ENCODE measurements at regions not wholly inside any gene's neighbourhood (a gene's known extent, or its start where the extent isn't known, plus 50 kb on each side); places are given as distances from the start of the nearest gene placed in this dataset.

DNA sequence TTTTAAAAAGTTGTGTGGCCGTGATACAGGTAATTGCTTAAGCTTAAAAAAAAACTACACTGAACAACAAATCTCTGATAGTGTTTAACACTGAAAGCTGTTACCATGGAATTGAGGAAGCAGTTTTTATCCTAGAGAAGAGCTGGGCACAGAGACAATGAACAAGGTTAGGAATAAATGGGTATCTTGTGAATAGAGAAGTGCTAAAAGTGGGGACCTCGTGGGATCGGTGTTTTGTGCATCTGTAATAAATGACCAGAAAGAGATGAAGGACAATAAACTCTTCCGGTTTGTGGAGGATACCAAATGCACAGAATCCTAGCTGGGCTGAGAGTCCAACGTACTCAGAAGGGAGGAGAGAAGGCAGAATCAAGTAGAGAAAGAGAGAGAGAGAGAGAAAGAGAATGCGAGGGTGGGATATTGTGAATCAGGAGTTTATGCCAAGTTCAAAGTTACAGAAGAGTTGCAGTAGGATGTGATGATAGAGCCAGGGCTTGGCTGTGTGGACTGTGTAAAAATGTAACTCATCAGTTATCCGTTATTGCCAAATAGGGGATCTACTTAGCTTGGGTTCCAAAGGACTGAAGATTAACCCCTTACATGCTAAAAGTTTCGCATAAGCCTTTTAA lies 148.9 kb downstream of the IL20RB start:
- TF ChIP-seq, protein P1, sequence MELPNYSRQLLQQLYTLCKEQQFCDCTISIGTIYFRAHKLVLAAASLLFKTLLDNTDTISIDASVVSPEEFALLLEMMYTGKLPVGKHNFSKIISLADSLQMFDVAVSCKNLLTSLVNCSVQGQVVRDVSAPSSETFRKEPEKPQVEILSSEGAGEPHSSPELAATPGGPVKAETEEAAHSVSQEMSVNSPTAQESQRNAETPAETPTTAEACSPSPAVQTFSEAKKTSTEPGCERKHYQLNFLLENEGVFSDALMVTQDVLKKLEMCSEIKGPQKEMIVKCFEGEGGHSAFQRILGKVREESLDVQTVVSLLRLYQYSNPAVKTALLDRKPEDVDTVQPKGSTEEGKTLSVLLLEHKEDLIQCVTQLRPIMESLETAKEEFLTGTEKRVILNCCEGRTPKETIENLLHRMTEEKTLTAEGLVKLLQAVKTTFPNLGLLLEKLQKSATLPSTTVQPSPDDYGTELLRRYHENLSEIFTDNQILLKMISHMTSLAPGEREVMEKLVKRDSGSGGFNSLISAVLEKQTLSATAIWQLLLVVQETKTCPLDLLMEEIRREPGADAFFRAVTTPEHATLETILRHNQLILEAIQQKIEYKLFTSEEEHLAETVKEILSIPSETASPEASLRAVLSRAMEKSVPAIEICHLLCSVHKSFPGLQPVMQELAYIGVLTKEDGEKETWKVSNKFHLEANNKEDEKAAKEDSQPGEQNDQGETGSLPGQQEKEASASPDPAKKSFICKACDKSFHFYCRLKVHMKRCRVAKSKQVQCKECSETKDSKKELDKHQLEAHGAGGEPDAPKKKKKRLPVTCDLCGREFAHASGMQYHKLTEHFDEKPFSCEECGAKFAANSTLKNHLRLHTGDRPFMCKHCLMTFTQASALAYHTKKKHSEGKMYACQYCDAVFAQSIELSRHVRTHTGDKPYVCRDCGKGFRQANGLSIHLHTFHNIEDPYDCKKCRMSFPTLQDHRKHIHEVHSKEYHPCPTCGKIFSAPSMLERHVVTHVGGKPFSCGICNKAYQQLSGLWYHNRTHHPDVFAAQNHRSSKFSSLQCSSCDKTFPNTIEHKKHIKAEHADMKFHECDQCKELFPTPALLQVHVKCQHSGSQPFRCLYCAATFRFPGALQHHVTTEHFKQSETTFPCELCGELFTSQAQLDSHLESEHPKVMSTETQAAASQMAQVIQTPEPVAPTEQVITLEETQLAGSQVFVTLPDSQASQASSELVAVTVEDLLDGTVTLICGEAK (IDR thresholded peaks at IDR 0.05), result no peak
- TF ChIP-seq, protein P1 (CRISPR knock-in tag; IDR thresholded peaks at IDR 0.05), result no peak
- TF ChIP-seq ZNF703 (CRISPR knock-in tag; IDR thresholded peaks at IDR 0.05; ENCODE audit: borderline replicate concordance) (no peak), EP300 (IDR thresholded peaks at IDR 0.05; ENCODE audit: low read depth in 2 of 2, low read length in 2 of 2) (no peak), EP300 (CRISPR knock-in tag; IDR thresholded peaks at IDR 0.05; ENCODE audit: borderline replicate concordance) (no peak), ZNF549 (CRISPR knock-in tag; IDR thresholded peaks at IDR 0.05) (no peak), MYC (CRISPR knock-in tag; IDR thresholded peaks at IDR 0.05; ENCODE audit: borderline replicate concordance) (no peak), GABPB1 (CRISPR knock-in tag; IDR thresholded peaks at IDR 0.05) (no peak), KDM6A (CRISPR knock-in tag; IDR thresholded peaks at IDR 0.05; ENCODE audit: low read depth) (no peak), ZNF879 (CRISPR knock-in tag; IDR thresholded peaks at IDR 0.05) (no peak), KLF9 (CRISPR knock-in tag; IDR thresholded peaks at IDR 0.05; ENCODE audit: low read depth) (no peak), PTBP1 (IDR thresholded peaks at IDR 0.05; ENCODE audit: low read depth, low read length, poor library complexity, severe bottlenecking) (no peak)
- TF ChIP-seq, protein P2, sequence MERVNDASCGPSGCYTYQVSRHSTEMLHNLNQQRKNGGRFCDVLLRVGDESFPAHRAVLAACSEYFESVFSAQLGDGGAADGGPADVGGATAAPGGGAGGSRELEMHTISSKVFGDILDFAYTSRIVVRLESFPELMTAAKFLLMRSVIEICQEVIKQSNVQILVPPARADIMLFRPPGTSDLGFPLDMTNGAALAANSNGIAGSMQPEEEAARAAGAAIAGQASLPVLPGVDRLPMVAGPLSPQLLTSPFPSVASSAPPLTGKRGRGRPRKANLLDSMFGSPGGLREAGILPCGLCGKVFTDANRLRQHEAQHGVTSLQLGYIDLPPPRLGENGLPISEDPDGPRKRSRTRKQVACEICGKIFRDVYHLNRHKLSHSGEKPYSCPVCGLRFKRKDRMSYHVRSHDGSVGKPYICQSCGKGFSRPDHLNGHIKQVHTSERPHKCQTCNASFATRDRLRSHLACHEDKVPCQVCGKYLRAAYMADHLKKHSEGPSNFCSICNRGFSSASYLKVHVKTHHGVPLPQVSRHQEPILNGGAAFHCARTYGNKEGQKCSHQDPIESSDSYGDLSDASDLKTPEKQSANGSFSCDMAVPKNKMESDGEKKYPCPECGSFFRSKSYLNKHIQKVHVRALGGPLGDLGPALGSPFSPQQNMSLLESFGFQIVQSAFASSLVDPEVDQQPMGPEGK (CRISPR knock-in tag; IDR thresholded peaks at IDR 0.05), result no peak
- TF ChIP-seq, protein P3, sequence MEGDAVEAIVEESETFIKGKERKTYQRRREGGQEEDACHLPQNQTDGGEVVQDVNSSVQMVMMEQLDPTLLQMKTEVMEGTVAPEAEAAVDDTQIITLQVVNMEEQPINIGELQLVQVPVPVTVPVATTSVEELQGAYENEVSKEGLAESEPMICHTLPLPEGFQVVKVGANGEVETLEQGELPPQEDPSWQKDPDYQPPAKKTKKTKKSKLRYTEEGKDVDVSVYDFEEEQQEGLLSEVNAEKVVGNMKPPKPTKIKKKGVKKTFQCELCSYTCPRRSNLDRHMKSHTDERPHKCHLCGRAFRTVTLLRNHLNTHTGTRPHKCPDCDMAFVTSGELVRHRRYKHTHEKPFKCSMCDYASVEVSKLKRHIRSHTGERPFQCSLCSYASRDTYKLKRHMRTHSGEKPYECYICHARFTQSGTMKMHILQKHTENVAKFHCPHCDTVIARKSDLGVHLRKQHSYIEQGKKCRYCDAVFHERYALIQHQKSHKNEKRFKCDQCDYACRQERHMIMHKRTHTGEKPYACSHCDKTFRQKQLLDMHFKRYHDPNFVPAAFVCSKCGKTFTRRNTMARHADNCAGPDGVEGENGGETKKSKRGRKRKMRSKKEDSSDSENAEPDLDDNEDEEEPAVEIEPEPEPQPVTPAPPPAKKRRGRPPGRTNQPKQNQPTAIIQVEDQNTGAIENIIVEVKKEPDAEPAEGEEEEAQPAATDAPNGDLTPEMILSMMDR (CRISPR knock-in tag; IDR thresholded peaks at IDR 0.05), result no peak
- TF ChIP-seq, protein P4, sequence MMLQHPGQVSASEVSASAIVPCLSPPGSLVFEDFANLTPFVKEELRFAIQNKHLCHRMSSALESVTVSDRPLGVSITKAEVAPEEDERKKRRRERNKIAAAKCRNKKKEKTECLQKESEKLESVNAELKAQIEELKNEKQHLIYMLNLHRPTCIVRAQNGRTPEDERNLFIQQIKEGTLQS (CRISPR knock-in tag; IDR thresholded peaks at IDR 0.05), result no peak
- TF ChIP-seq, protein P5, sequence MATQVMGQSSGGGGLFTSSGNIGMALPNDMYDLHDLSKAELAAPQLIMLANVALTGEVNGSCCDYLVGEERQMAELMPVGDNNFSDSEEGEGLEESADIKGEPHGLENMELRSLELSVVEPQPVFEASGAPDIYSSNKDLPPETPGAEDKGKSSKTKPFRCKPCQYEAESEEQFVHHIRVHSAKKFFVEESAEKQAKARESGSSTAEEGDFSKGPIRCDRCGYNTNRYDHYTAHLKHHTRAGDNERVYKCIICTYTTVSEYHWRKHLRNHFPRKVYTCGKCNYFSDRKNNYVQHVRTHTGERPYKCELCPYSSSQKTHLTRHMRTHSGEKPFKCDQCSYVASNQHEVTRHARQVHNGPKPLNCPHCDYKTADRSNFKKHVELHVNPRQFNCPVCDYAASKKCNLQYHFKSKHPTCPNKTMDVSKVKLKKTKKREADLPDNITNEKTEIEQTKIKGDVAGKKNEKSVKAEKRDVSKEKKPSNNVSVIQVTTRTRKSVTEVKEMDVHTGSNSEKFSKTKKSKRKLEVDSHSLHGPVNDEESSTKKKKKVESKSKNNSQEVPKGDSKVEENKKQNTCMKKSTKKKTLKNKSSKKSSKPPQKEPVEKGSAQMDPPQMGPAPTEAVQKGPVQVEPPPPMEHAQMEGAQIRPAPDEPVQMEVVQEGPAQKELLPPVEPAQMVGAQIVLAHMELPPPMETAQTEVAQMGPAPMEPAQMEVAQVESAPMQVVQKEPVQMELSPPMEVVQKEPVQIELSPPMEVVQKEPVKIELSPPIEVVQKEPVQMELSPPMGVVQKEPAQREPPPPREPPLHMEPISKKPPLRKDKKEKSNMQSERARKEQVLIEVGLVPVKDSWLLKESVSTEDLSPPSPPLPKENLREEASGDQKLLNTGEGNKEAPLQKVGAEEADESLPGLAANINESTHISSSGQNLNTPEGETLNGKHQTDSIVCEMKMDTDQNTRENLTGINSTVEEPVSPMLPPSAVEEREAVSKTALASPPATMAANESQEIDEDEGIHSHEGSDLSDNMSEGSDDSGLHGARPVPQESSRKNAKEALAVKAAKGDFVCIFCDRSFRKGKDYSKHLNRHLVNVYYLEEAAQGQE (IDR thresholded peaks at IDR 0.05; ENCODE audit: borderline replicate concordance in 1 of 2, low read depth in 1 of 2, low read length in 2 of 2), result no peak

All from HepG2 (cell line).